B cell (primary cell): ENCODE measurements at regions not wholly inside any gene's neighbourhood (a gene's known extent, or its start where the extent isn't known, plus 50 kb on each side); places are given as distances from the start of the nearest gene placed in this dataset.

ENCODE experiments used
- ATAC-seq: fragments of 200-7000 bp; cut with Tn5 transposase; one replicate; pipeline ENCODE4 v1.10.0; 2021; ENCODE audit warnings: low read depth, mild to moderate bottlenecking, moderate number of reproducible peaks, moderate library complexity
- CTCF ChIA-PET: fragments of 350-600 bp; sonication (Branson Sonifier 250); formaldehyde crosslinking; loops from one replicate; lab custom pipeline; 2021; ENCODE audit warnings: antibody characterized with exemption, inconsistent platforms; lab: Charles Lee
- POLR2A ChIA-PET: fragments of 350-600 bp; sonication (Branson Sonifier 250); formaldehyde crosslinking; loops from one replicate; lab custom pipeline; 2021; ENCODE audit warnings: antibody characterized with exemption; lab: Charles Lee
- DNase-seq: peaks from one replicate; pipeline ENCODE4 v3.0.0; 2013
- H2AFZ ChIP-seq: 2 replicates; pipeline ENCODE4 v1.6.1; 2012; ENCODE audit warnings: mild to moderate bottlenecking, low read depth, low read length; ENCODE audit not compliant: insufficient read depth, poor library complexity, severe bottlenecking
- H3K27ac ChIP-seq, 2 donors: 1 replicate in 1 of 2; 2 replicates in 1 of 2; pipeline ENCODE4 v1.5.1; 2012 to 2013; ENCODE audit warnings: low read length in 2 of 2, mild to moderate bottlenecking in 2 of 2, moderate library complexity in 1 of 2
- H3K27me3 ChIP-seq, 4 experiments: fragments of 200-600 bp in 1 of 4; sonication (generic) in 1 of 4; replicated peaks in 1 of 4; 1 replicate in 2 of 4; 2 replicates in 2 of 4; pipeline versions ENCODE4 v1.6.1 to v1.7.0; 2013 to 2016; ENCODE audit warnings: low read length in 3 of 4, mild to moderate bottlenecking in 2 of 4, mixed read lengths in 1 of 4, moderate library complexity in 1 of 4; ENCODE audit not compliant: insufficient read depth in 4 of 4, control insufficient read depth in 3 of 4; ENCODE audit errors: control extremely low read depth in 1 of 4
- H3K36me3 ChIP-seq, 2 experiments: replicated peaks in 1 of 2; 1 replicate in 1 of 2; 2 replicates in 1 of 2; pipeline versions ENCODE4 v1.6.1 to v1.7.1; 2013; ENCODE audit warnings: low read length in 1 of 2; ENCODE audit not compliant: insufficient read depth in 2 of 2, control insufficient read depth in 1 of 2; ENCODE audit errors: control extremely low read depth in 1 of 2, extremely low read depth in 1 of 2
- H3K4me1 ChIP-seq, 2 donors: fragments of 200-600 bp in 1 of 2; sonication (generic) in 1 of 2; 1 replicate in 1 of 2; 2 replicates in 1 of 2; pipeline versions ENCODE4 v1.5.1 to v1.6.1; 2013 to 2017; ENCODE audit warnings: low read length in 2 of 2; ENCODE audit not compliant: control insufficient read depth in 2 of 2, insufficient read depth in 2 of 2
- H3K4me2 ChIP-seq: replicated peaks from 2 replicates; pipeline ENCODE3; 2012; ENCODE audit warnings: mild to moderate bottlenecking, low read depth, low read length; ENCODE audit not compliant: poor library complexity, severe bottlenecking
- H3K4me3 ChIP-seq, 5 experiments: fragments of 200-600 bp in 1 of 5; sonication (generic) in 1 of 5; 1 replicate in 3 of 5; 2 replicates in 2 of 5; pipeline versions ENCODE4 v1.5.1 to v1.7.0; 2011 to 2016; ENCODE audit warnings: low read length in 4 of 5, mild to moderate bottlenecking in 4 of 5, low read depth in 2 of 5, control low read depth in 1 of 5, moderate library complexity in 1 of 5; ENCODE audit not compliant: insufficient read depth in 1 of 5; ENCODE audit errors: control extremely low read depth in 1 of 5, extremely low read depth in 1 of 5
- H3K79me2 ChIP-seq: fragments of 200-600 bp; sonication (generic); one replicate; pipeline ENCODE4 v1.6.0; 2016; ENCODE audit warnings: low read length; ENCODE audit not compliant: control insufficient read depth, insufficient read depth
- H3K9ac ChIP-seq: fragments of 200-600 bp; sonication (generic); 2 replicates; pipeline ENCODE4 v1.6.1; 2017; ENCODE audit warnings: mild to moderate bottlenecking, low read length, moderate library complexity
- H3K9me3 ChIP-seq, 3 donors: one replicate each; pipeline versions ENCODE4 v1.6.1 to v1.7.1; 2013; ENCODE audit warnings: low read length in 2 of 3; ENCODE audit not compliant: control insufficient read depth in 2 of 3, insufficient read depth in 1 of 3; ENCODE audit errors: control extremely low read depth in 1 of 3
- H4K20me1 ChIP-seq: 2 replicates; pipeline ENCODE4 v1.6.0; 2012; ENCODE audit warnings: mild to moderate bottlenecking, low read length; ENCODE audit not compliant: insufficient read depth, control insufficient read depth, poor library complexity, severe bottlenecking
- H3K27ac Mint-ChIP-seq: one replicate; pipeline ENCODE4 v1.8.0; 2021; ENCODE audit warnings: mixed read lengths
- H3K27me3 Mint-ChIP-seq: one replicate; pipeline ENCODE4 v1.8.0; 2021; ENCODE audit warnings: mixed read lengths
- H3K4me1 Mint-ChIP-seq: one replicate; pipeline ENCODE4 v1.8.0; 2021; ENCODE audit warnings: mixed read lengths
- H3K4me3 Mint-ChIP-seq: one replicate; pipeline ENCODE4 v1.8.0; 2021; ENCODE audit warnings: mixed read lengths
- H3K9me3 Mint-ChIP-seq: one replicate; pipeline ENCODE4 v1.8.0; 2022; ENCODE audit warnings: mixed read lengths; ENCODE audit not compliant: insufficient read depth
- CTCF ChIP-seq: fragments of 200-600 bp; IDR thresholded peaks from one replicate; pipeline ENCODE4 v1.8.0; 2022; ENCODE audit warnings: antibody characterized with exemption, mild to moderate bottlenecking
- EZH2 ChIP-seq: IDR thresholded peaks from 2 replicates; pipeline ENCODE4 v1.6.1; 2012; ENCODE audit warnings: borderline replicate concordance, low read depth, mild to moderate bottlenecking, moderate library complexity, low read length; ENCODE audit not compliant: insufficient read depth, poor library complexity, severe bottlenecking
- WGBS: methylation state at CpG from one replicate; pipeline ENCODE4 v1.1.5; 2013; ENCODE audit warnings: missing lambda C conversion rate; ENCODE audit not compliant: insufficient coverage; 5-methylcytosine and 5-hydroxymethylcytosine counted together
- intact Hi-C: fragments of 100-400 bp; cut with micrococcal nuclease; formaldehyde crosslinking; loops from one replicate; pipeline ENCODE4 v1.10.0; 2022

DNA sequence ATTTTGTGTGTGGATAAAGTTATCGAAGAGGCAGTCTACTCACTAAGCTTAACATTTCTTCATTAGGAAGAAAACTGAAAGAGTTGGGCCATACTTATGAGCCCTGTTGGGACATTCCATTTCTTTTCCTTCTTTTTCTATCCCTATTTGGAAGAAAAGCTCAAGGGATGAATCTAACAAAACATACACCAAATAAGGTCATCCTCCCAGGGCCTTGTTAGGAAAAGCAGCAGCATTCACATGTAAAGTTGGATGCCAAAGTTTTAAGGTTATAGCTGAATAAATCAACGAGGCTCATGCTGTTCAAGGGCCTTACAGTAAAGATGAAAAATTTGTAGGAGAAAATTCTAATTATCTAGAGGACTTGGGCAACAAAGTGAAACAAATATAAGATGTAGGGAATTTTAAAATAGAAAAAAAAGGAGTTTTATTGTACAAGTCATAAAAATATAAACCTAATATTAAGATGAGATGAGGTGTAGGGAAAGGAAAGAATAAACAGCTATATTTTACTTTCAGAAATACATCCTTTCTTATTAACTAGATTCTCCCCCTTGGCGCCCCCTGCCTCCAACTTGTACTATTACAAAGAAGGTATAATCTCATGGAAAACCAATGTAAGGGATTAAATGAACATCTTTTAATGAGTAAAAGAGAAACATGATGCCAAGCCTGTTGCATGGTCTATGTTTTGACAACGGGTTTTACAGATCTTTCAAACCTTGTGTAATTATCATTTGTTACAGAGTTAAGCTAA is 160.4 kb downstream of the PCDH20 start:
- H3K79me2 ChIP-seq = no peaks in the 10 kb centered on the region
- no peak overlapping the region for H2AFZ ChIP-seq
- intact Hi-C loops = no loop called here
- no peak overlapping the region for H3K9ac ChIP-seq
- H3K27me3 Mint-ChIP-seq = no peaks in the 10 kb centered on the region
- ChIA-PET CTCF (no interaction called here), POLR2A (no interaction called here)
- H3K4me3 ChIP-seq = no peak overlapping the region
- no peaks in the 10 kb centered on the region for H3K4me1 Mint-ChIP-seq
- ATAC-seq = no peak
- 60% methylated on average over 1 of the region's 4 CpGs for WGBS
- no peak overlapping the region for H3K4me2 ChIP-seq
- TF ChIP-seq CTCF (no peak), EZH2 (no peak)
- H3K27ac Mint-ChIP-seq = no peak overlapping the region
- H3K36me3 ChIP-seq = no peaks in the 10 kb centered on the region
- no peaks in the 10 kb centered on the region for H3K27me3 ChIP-seq
- H3K4me3 Mint-ChIP-seq = no peak overlapping the region
- no peaks in the 10 kb centered on the region for H3K9me3 Mint-ChIP-seq
- no peaks in the 10 kb centered on the region for H3K9me3 ChIP-seq
- H4K20me1 ChIP-seq = no peaks in the 10 kb centered on the region
- no peak overlapping the region for H3K27ac ChIP-seq
- no peak for DNase-seq
- H3K4me1 ChIP-seq = no peaks in the 10 kb centered on the region

- Mint-ChIP-seq H3K9me3 (no peaks in the 10 kb centered on the region), H3K4me1 (no peaks in the 10 kb centered on the region), H3K27ac (no peak overlapping the region), H3K27me3 (no peaks in the 10 kb centered on the region), H3K4me3 (no peak overlapping the region)
- TF ChIP-seq EZH2 = no peak
- TF ChIP-seq CTCF = no peak
- 39% methylated on average over 2 of the region's 3 CpGs for WGBS
- no peak overlapping the region for H2AFZ ChIP-seq
- no peaks in the 10 kb centered on the region for H3K36me3 ChIP-seq
- no peaks in the 10 kb centered on the region for H3K4me1 ChIP-seq
- no peak overlapping the region for H3K4me2 ChIP-seq
- H3K4me3 ChIP-seq = no peak overlapping the region
- H3K27me3 ChIP-seq = no peaks in the 10 kb centered on the region
- H3K27ac ChIP-seq = no peak overlapping the region
- no peak overlapping the region for H3K9ac ChIP-seq
- intact Hi-C loops = no loop called here
- POLR2A ChIA-PET = no interaction called here
- no peak for ATAC-seq
- no peaks in the 10 kb centered on the region for H3K9me3 ChIP-seq
- DNase-seq = no peak
- H3K79me2 ChIP-seq = no peaks in the 10 kb centered on the region
- no peaks in the 10 kb centered on the region for H4K20me1 ChIP-seq
- CTCF ChIA-PET = no interaction called here
These were observed 162.4 kb downstream of the PCDH20 start for GRCh38 chr13:61253105-61253877.
